Spleen (tissue), 7 donors: ENCODE measurements at regions not wholly inside any gene's neighbourhood (a gene's known extent, or its start where the extent isn't known, plus 50 kb on each side); places are given as distances from the start of the nearest gene placed in this dataset.
A peak's percentile ranks its signal among the peaks of the same experiment; 100 is the strongest.

Experiments
- POLR2A ChIP-seq, 3 donors: fragments of 450-650 bp; IDR thresholded peaks; one replicate each; pipeline ENCODE4 v1.5.1; 2017; ENCODE audit warnings: antibody characterized with exemption in 3 of 3, mild to moderate bottlenecking in 1 of 3
- POLR2AphosphoS5 ChIP-seq, 3 donors: sonication (generic); formaldehyde crosslinking; IDR thresholded peaks; one replicate each; pipeline ENCODE4 v1.5.1; 2017; ENCODE audit warnings: antibody characterized with exemption in 3 of 3
- TF ChIP-seq, protein P1 (sequence below), 11 experiments: fragments of 200-600 bp in 7 of 11; fragments of 450-650 bp in 4 of 11; sonication (generic) in 4 of 11; IDR thresholded peaks in 8 of 11; conservative IDR thresholded peaks in 3 of 11; 1 replicate in 7 of 11; 2 replicates in 4 of 11; pipeline versions ENCODE4 v1.4.0 to v1.8.0; 2016 to 2021; ENCODE audit warnings: antibody characterized with exemption in 11 of 11, inconsistent platforms in 4 of 11, mild to moderate bottlenecking in 1 of 11
- donor health status: DM: no; HTN: no; CAD: no; lungs with moderate emphysema.
- donor health status: DM: no; HTN: no; CAD: no.
- donor health status: DM: no; HTN: no; CAD: no.

DNA sequence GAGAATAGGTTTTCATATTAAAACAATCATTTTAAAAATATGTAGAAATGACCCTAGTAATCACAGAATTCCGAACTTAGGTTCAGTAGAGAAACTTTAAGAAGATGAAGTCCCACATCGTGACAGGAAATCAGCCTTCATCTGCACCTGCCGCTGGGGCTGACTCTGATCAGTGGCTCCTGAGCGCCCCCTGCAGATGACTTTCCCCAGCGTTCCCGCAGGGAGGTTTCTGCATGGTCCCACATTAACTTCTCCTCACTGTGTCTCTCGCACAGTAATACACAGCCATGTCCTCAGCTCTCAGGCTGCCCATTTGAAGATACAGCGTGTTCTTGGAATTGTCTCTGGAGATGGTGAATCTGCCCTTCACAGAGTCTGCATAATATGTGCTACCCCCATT is 1131.1 kb downstream of the TMEM121 start:
- TF ChIP-seq POLR2AphosphoS5 (IDR thresholded peaks at IDR 0.05) (peak in 1 of 3 donors; percentile 26), POLR2A (IDR thresholded peaks at IDR 0.05) (no peak)
- TF ChIP-seq, protein P1, sequence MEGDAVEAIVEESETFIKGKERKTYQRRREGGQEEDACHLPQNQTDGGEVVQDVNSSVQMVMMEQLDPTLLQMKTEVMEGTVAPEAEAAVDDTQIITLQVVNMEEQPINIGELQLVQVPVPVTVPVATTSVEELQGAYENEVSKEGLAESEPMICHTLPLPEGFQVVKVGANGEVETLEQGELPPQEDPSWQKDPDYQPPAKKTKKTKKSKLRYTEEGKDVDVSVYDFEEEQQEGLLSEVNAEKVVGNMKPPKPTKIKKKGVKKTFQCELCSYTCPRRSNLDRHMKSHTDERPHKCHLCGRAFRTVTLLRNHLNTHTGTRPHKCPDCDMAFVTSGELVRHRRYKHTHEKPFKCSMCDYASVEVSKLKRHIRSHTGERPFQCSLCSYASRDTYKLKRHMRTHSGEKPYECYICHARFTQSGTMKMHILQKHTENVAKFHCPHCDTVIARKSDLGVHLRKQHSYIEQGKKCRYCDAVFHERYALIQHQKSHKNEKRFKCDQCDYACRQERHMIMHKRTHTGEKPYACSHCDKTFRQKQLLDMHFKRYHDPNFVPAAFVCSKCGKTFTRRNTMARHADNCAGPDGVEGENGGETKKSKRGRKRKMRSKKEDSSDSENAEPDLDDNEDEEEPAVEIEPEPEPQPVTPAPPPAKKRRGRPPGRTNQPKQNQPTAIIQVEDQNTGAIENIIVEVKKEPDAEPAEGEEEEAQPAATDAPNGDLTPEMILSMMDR (IDR thresholded peaks at IDR 0.05 in 8 of 11, conservative IDR thresholded peaks at IDR 0.05 in 3 of 11) = peak in 6 of 11 experiments; percentile 23 to 62 (median 52)
